ENCODE measurements at regions not wholly inside any gene's neighbourhood (a gene's known extent, or its start where the extent isn't known, plus 50 kb on each side); places are given as distances from the start of the nearest gene placed in this dataset.

DNA sequence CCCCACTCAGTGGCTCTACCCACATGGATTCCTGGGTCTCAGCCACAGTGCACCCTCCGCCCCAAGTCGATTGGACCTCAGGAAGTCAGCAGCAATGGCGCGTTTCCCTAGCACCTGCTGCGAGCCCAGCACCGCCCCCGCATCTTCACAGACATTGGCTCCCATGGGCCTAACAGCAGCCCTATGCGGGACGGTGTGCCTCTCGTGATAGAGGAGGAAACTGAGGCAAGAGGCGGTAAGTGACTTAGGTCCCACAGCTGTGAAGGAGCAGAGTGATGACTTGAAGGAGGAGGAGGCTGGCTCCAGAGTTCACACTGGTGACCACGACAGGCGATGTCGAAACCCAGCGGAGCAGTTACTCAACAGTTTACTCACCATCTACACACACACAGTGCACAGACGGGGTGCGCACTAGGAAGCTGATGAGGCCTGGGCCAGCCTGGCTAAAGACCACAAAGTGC, 104.5 kb upstream of the SOX1 start:
- Histone ChIP-seq H3K4me1 (ENCODE audit: insufficient read depth, low read length, poor library complexity, severe bottlenecking) (peaks cover 3% of the 10 kb centered on the region), H3K9me3 (ENCODE audit: low read depth, low read length, poor library complexity, severe bottlenecking) (no peaks in the 10 kb centered on the region), H3K27ac (ENCODE audit: low read depth, low read length, poor library complexity, severe bottlenecking) (no peak overlapping the region), H3K36me3 (ENCODE audit: insufficient read depth, low read length, poor library complexity, severe bottlenecking) (no peaks in the 10 kb centered on the region), H3K27me3 (replicated peaks; ENCODE audit: insufficient read depth, low read depth, low read length, poor library complexity) (peaks cover 24% of the 10 kb centered on the region), H3K4me3 (ENCODE audit: low read depth, low read length, poor library complexity, severe bottlenecking) (no peak overlapping the region)
- BruUV-seq (replicated peaks): no TSS peak
- TF ChIP-seq EZH2 (IDR thresholded peaks at IDR 0.05; ENCODE audit: borderline replicate concordance, low read depth, low read length, poor library complexity, severe bottlenecking): no peak
- TF ChIP-seq, protein P1, sequence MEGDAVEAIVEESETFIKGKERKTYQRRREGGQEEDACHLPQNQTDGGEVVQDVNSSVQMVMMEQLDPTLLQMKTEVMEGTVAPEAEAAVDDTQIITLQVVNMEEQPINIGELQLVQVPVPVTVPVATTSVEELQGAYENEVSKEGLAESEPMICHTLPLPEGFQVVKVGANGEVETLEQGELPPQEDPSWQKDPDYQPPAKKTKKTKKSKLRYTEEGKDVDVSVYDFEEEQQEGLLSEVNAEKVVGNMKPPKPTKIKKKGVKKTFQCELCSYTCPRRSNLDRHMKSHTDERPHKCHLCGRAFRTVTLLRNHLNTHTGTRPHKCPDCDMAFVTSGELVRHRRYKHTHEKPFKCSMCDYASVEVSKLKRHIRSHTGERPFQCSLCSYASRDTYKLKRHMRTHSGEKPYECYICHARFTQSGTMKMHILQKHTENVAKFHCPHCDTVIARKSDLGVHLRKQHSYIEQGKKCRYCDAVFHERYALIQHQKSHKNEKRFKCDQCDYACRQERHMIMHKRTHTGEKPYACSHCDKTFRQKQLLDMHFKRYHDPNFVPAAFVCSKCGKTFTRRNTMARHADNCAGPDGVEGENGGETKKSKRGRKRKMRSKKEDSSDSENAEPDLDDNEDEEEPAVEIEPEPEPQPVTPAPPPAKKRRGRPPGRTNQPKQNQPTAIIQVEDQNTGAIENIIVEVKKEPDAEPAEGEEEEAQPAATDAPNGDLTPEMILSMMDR (conservative IDR thresholded peaks at IDR 0.05; ENCODE audit: low read depth, low read length): no peak
- DNase-seq (ENCODE audit: low spot score): no peak
- intact Hi-C loops (cut with micrococcal nuclease; ENCODE audit: unreplicated experiment): no loop called here
- POLR2A ChIA-PET (ENCODE audit: low non-redundant PET): no interaction called here
- CTCF ChIA-PET: no interaction called here

DNA sequence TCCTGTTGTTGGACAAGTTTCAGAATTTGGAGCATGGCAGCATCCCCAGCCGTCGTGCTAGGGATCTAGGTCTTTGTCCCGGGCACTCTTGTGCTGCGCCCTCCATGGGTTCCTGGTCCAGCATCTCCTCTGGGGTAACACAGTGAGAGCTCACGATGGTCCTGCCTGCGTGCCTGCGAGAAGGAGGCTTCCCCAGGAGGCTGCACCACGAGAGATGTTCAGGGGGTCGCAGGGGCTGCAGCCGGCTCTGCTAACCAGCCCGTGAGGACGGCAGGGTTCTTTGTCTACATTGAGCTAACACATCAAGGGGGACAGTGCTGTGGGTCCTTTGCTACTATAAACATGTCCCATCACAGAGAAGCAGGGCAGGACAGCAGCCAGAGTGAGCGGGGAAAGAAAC, 103.9 kb upstream of the SOX1 start:
- no peak for DNase-seq (ENCODE audit: low spot score)
- no peaks in the 10 kb centered on the region for H3K9me3 ChIP-seq (ENCODE audit: low read depth, low read length, poor library complexity, severe bottlenecking)
- intact Hi-C loops (cut with micrococcal nuclease; ENCODE audit: unreplicated experiment): no loop called here

DNA sequence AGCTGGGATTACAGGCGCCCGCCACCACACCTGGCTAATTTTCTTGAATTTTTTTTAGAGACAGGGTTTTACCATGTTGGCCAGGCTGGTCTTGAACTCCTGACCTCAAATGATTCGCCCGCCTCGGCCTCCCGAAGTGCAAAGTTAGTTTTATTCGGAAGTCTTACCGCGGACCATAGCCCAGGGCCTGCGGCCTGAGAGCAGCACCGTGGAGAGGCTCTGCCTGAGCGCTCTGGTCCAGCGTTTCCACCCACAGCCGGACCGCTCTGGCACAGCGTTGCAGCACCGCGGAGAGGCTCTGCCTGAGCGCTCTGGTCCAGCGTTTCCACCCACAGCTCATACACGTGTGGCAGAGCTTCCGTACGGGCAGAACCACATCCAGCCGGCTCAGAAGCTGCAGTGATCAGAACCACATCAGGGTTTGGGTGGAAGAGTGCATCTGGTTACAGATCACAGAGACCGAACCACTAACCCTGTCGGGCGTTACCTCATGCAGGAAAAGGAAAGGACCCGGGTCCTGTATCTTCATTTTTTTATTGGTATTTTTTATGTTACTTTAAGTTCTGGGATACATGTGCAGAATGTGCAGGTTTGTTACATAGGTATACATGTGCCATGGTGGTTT, 102.4 kb upstream of the SOX1 start:
- no peaks in the 10 kb centered on the region for H3K36me3 ChIP-seq (ENCODE audit: insufficient read depth, low read length, poor library complexity, severe bottlenecking)
- H3K27ac ChIP-seq (ENCODE audit: low read depth, low read length, poor library complexity, severe bottlenecking): no peak overlapping the region
- peaks cover 12% of the 10 kb centered on the region for H3K4me1 ChIP-seq (ENCODE audit: insufficient read depth, low read length, poor library complexity, severe bottlenecking)
- CTCF ChIA-PET: interaction anchor here (0.7 kb wide), 1 partner anchor 219 kb away, joined by 4 read pairs; no protein-coding TSS in a partner anchor
- POLR2A ChIA-PET (ENCODE audit: low non-redundant PET): no interaction called here
- no peak for DNase-seq (ENCODE audit: low spot score)
- no peaks in the 10 kb centered on the region for H3K9me3 ChIP-seq (ENCODE audit: low read depth, low read length, poor library complexity, severe bottlenecking)
- TF ChIP-seq, protein P1 (conservative IDR thresholded peaks at IDR 0.05; ENCODE audit: low read depth, low read length): no peak
- TF ChIP-seq EZH2 (IDR thresholded peaks at IDR 0.05; ENCODE audit: borderline replicate concordance, low read depth, low read length, poor library complexity, severe bottlenecking): no peak
- BruUV-seq (replicated peaks): no TSS peak
- H3K27me3 ChIP-seq (replicated peaks; ENCODE audit: insufficient read depth, low read depth, low read length, poor library complexity): peaks cover 13% of the 10 kb centered on the region
- no peak overlapping the region for H3K4me3 ChIP-seq (ENCODE audit: low read depth, low read length, poor library complexity, severe bottlenecking)
- intact Hi-C loops (cut with micrococcal nuclease; ENCODE audit: unreplicated experiment): no loop called here

More for the DNA sequence above, 103.9 kb upstream of the SOX1 start:
- CTCF ChIA-PET: no interaction called here
- no peak overlapping the region for H3K4me3 ChIP-seq (ENCODE audit: low read depth, low read length, poor library complexity, severe bottlenecking)
- no peaks in the 10 kb centered on the region for H3K36me3 ChIP-seq (ENCODE audit: insufficient read depth, low read length, poor library complexity, severe bottlenecking)
- no peak for TF ChIP-seq EZH2 (IDR thresholded peaks at IDR 0.05; ENCODE audit: borderline replicate concordance, low read depth, low read length, poor library complexity, severe bottlenecking)
- TF ChIP-seq, protein P1 (conservative IDR thresholded peaks at IDR 0.05; ENCODE audit: low read depth, low read length): no peak
- no peak overlapping the region for H3K27ac ChIP-seq (ENCODE audit: low read depth, low read length, poor library complexity, severe bottlenecking)
- peaks cover 8% of the 10 kb centered on the region for H3K4me1 ChIP-seq (ENCODE audit: insufficient read depth, low read length, poor library complexity, severe bottlenecking)
- no TSS peak for BruUV-seq (replicated peaks)
- peaks cover 22% of the 10 kb centered on the region for H3K27me3 ChIP-seq (replicated peaks; ENCODE audit: insufficient read depth, low read depth, low read length, poor library complexity)
- POLR2A ChIA-PET (ENCODE audit: low non-redundant PET): no interaction called here

All from A673 (cell line).